Activated T-helper 1 cell treated with Interleukin-2 at 50 U/mL for 16 hours (primary cell): ENCODE measurements at regions not wholly inside any gene's neighbourhood (a gene's known extent, or its start where the extent isn't known, plus 50 kb on each side); places are given as distances from the start of the nearest gene placed in this dataset.

ENCODE experiments used
- DNase-seq: peaks from one replicate; pipeline ENCODE4 v3.0.0-alpha.2; 2020; ENCODE audit warnings: low read depth

- DNase-seq: no peak
Measured at GRCh38 chr7:106165337-106165736, 53.2 kb upstream of the SYPL1 start.

- no peak for DNase-seq
Measured at GRCh38 chr7:106163257-106163656, 51.1 kb upstream of the SYPL1 start.
